ENCODE measurements at regions not wholly inside any gene's neighbourhood (a gene's known extent, or its start where the extent isn't known, plus 50 kb on each side); places are given as distances from the start of the nearest gene placed in this dataset.

DNA sequence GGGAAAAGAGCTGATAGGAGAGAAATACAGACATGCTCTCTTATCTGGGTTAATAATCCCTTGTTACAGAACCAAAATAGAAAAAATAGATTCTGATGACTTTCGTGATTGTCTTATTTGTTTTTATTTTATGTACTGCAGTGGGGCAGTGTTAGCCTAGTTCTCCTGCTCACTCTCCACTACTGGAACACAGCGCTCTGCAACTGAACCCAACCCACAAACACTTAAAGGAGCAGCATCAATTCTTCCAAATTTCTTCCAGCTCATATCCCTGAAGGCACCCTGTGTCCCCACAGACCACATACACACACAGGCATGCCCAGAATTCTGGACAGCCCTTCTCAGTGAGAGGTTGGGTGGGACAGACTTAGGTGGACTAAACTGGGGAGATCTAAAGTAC is 160.6 kb downstream of the SS18 start:
- H3K4me1 ChIP-seq (ENCODE audit: insufficient read depth): peaks cover 8% of the 10 kb centered on the region
- H3K27ac ChIP-seq: no peak overlapping the region
- no peaks in the 10 kb centered on the region for H3K79me2 ChIP-seq
- H3K9me3 ChIP-seq (ENCODE audit: low read depth): no peaks in the 10 kb centered on the region
- H2AFZ ChIP-seq: no peak overlapping the region
- H3K4me3 ChIP-seq: no peak overlapping the region
- no peaks in the 10 kb centered on the region for H3K27me3 ChIP-seq
- H4K20me1 ChIP-seq (ENCODE audit: insufficient read depth, poor library complexity, severe bottlenecking): no peaks in the 10 kb centered on the region
- DNase-seq (ENCODE audit: low spot score): no peak
- TF ChIP-seq CTCF (IDR thresholded peaks at IDR 0.05; ENCODE audit: poor library complexity): no peak
- no peak for TF ChIP-seq EZH2 (IDR thresholded peaks at IDR 0.05; ENCODE audit: borderline replicate concordance)
- no peak for TF ChIP-seq EZH2phosphoT487 (IDR thresholded peaks at IDR 0.05; ENCODE audit: low read depth, severe bottlenecking, unreplicated experiment)
- 58% methylated on average over 2 of the region's 2 CpGs for WGBS (ENCODE audit: low lambda C conversion rate, missing lambda C conversion rate)
- no peak overlapping the region for H3K4me2 ChIP-seq
- no peaks in the 10 kb centered on the region for H3K36me3 ChIP-seq (replicated peaks; ENCODE audit: insufficient read depth, low read depth)
- no peaks in the 10 kb centered on the region for H3K9me2 ChIP-seq (replicated peaks; ENCODE audit: insufficient read depth)

DNA sequence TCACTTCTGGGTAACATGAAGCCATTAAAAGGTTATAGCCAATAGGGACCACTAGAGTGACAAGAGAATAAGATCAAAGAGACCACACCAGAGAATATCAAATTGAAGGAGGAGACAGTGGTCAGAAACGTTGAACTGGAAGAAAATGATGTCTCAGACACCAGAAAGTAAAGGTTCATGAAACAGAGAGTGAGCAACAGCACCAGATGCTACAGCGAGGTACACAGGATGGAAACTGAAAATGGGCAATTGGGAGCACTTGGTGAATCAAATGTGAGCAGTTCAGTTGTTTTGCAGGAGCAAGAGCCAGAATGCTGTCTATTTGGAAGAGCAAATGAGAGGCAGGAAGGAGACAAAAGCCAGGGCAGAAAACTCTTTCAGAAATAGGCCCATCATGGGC is 162.6 kb downstream of the SS18 start:
- WGBS (ENCODE audit: low lambda C conversion rate, missing lambda C conversion rate): 68% methylated on average over 2 of the region's 2 CpGs
- H3K9me3 ChIP-seq (ENCODE audit: low read depth): no peaks in the 10 kb centered on the region

GRCh38 chr18:25923193-25923592 is 167.2 kb downstream of the SS18 start:
- no peaks in the 10 kb centered on the region for H3K4me1 ChIP-seq (ENCODE audit: insufficient read depth)
- no peaks in the 10 kb centered on the region for H3K36me3 ChIP-seq (replicated peaks; ENCODE audit: insufficient read depth, low read depth)
- DNase-seq (ENCODE audit: low spot score): no peak
- H3K79me2 ChIP-seq: no peaks in the 10 kb centered on the region
- no peak overlapping the region for H3K4me3 ChIP-seq
- 94% methylated on average over 4 of the region's 4 CpGs for WGBS (ENCODE audit: low lambda C conversion rate, missing lambda C conversion rate)
- H4K20me1 ChIP-seq (ENCODE audit: insufficient read depth, poor library complexity, severe bottlenecking): no peaks in the 10 kb centered on the region
- no peak overlapping the region for H2AFZ ChIP-seq
- no peak for TF ChIP-seq CTCF (IDR thresholded peaks at IDR 0.05; ENCODE audit: poor library complexity)
- no peak for TF ChIP-seq EZH2phosphoT487 (IDR thresholded peaks at IDR 0.05; ENCODE audit: low read depth, severe bottlenecking, unreplicated experiment)
- TF ChIP-seq EZH2 (IDR thresholded peaks at IDR 0.05; ENCODE audit: borderline replicate concordance): no peak
- H3K27me3 ChIP-seq: no peaks in the 10 kb centered on the region
- H3K27ac ChIP-seq: no peak overlapping the region
- no peaks in the 10 kb centered on the region for H3K9me3 ChIP-seq (ENCODE audit: low read depth)
- H3K4me2 ChIP-seq: no peak overlapping the region
- H3K9me2 ChIP-seq (replicated peaks; ENCODE audit: insufficient read depth): no peaks in the 10 kb centered on the region

More for the DNA sequence above, 162.6 kb downstream of the SS18 start:
- Histone ChIP-seq H2AFZ (no peak overlapping the region), H3K36me3 (replicated peaks; ENCODE audit: insufficient read depth, low read depth) (no peaks in the 10 kb centered on the region), H3K27me3 (no peaks in the 10 kb centered on the region), H4K20me1 (ENCODE audit: insufficient read depth, poor library complexity, severe bottlenecking) (no peaks in the 10 kb centered on the region), H3K4me2 (no peak overlapping the region), H3K4me3 (no peak overlapping the region), H3K27ac (no peak overlapping the region), H3K9me2 (replicated peaks; ENCODE audit: insufficient read depth) (no peaks in the 10 kb centered on the region), H3K79me2 (no peaks in the 10 kb centered on the region), H3K4me1 (ENCODE audit: insufficient read depth) (peaks cover 8% of the 10 kb centered on the region)
- TF ChIP-seq CTCF (IDR thresholded peaks at IDR 0.05; ENCODE audit: poor library complexity) (no peak), EZH2 (IDR thresholded peaks at IDR 0.05; ENCODE audit: borderline replicate concordance) (no peak)
- DNase-seq (ENCODE audit: low spot score): no peak
